ENCODE measurements at regions not wholly inside any gene's neighbourhood (a gene's known extent, or its start where the extent isn't known, plus 50 kb on each side); places are given as distances from the start of the nearest gene placed in this dataset.

DNA sequence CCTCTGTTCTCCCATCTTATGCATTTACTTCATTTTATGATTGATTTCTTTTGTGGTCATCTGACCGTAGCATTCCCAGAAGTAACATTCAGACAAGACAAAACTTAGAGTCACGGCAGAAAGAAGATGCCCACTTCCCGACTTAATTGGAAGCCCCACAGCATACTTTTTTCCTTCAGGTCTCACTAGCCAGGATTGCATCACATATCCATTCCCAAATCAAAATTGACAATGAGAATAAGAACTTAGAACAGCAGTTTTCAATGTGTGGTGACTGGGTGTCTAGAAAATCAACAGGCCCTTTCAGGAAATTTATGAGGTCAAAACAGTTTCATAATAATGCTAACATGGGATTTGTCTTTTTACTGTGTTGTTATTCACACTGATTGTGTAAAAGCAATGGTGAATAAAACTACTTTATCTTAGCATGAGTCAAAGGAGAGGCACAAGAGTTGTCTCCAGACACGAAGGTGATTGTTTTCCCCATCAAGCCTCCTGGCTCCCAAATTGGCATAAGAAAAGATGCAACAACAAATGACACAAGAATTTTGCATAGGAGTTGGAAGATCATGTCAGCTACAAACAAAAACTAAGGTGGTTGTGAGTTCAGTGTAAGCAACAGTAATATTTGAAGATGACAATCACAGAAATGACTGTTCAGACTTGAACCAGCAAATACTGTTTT, 493.9 kb downstream of the HTR7 start:
- Histone ChIP-seq H3K4me3 (no peak overlapping the region), H3K27ac (no peak overlapping the region), H3K4me1 (no peaks in the 10 kb centered on the region), H3K27me3 (no peaks in the 10 kb centered on the region), H3K36me3 (no peaks in the 10 kb centered on the region), H3K9me3 (no peaks in the 10 kb centered on the region)
- intact Hi-C loops (cut with DNase I) = no loop called here
- no peak for DNase-seq (ENCODE audit: extremely low spot score in 2 of 2)
- TF ChIP-seq, protein P1, sequence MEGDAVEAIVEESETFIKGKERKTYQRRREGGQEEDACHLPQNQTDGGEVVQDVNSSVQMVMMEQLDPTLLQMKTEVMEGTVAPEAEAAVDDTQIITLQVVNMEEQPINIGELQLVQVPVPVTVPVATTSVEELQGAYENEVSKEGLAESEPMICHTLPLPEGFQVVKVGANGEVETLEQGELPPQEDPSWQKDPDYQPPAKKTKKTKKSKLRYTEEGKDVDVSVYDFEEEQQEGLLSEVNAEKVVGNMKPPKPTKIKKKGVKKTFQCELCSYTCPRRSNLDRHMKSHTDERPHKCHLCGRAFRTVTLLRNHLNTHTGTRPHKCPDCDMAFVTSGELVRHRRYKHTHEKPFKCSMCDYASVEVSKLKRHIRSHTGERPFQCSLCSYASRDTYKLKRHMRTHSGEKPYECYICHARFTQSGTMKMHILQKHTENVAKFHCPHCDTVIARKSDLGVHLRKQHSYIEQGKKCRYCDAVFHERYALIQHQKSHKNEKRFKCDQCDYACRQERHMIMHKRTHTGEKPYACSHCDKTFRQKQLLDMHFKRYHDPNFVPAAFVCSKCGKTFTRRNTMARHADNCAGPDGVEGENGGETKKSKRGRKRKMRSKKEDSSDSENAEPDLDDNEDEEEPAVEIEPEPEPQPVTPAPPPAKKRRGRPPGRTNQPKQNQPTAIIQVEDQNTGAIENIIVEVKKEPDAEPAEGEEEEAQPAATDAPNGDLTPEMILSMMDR (IDR thresholded peaks at IDR 0.05) = no peak
- TF ChIP-seq POLR2AphosphoS5 (IDR thresholded peaks at IDR 0.05; ENCODE audit: insufficient read depth in 1 of 2, low read depth in 1 of 2) (no peak), POLR2A (IDR thresholded peaks at IDR 0.05) (no peak)

DNA sequence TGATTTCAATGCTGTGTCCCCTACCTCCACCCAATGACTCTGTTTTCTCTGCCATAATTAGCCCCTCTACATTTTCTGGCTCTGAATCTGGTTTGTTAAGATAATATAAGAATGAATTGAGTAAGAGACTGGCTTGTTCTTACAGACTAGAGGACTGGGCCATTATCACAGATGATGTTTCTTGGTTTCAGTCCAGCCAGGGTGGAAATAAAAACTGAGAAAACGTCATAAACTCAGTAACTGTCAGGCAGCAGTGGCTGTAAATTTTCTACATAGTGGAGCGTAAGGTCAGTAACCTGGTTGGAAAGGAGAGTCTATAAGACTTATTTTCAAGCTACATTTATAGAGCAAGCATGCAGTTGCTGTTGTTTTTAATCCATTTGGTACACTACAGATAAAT, 485.4 kb downstream of the HTR7 start:
- Histone ChIP-seq H3K4me1 (no peaks in the 10 kb centered on the region), H3K4me3 (no peak overlapping the region), H3K27ac (no peak overlapping the region), H3K27me3 (no peaks in the 10 kb centered on the region), H3K36me3 (no peaks in the 10 kb centered on the region), H3K9me3 (no peaks in the 10 kb centered on the region)
- no peak for DNase-seq (ENCODE audit: extremely low spot score in 2 of 2)
- TF ChIP-seq POLR2A (IDR thresholded peaks at IDR 0.05) (no peak), POLR2AphosphoS5 (IDR thresholded peaks at IDR 0.05; ENCODE audit: insufficient read depth in 1 of 2, low read depth in 1 of 2) (no peak)
- TF ChIP-seq, protein P1 (IDR thresholded peaks at IDR 0.05) = no peak
- intact Hi-C loops (cut with DNase I) = no loop called here

DNA sequence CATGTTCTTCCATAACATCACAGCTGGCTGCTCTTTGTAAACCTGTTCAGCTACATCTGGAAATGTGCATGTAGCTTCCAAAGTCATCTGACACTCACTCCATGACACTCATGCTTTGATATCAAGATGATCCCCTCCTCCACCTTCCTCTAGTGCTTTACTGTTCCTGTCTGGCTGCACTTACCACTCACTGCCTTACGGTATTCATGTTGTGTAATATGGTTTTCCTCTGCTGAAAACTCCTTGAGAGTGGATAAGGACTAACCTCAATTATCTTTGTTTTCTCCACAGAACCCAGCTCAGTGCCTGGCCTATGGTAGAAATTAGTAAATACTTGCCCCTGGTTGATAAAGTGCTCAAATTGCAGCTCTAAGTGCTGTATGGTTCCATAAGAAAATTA, 483.9 kb downstream of the HTR7 start:
- Histone ChIP-seq H3K4me3 (no peak overlapping the region), H3K27me3 (no peaks in the 10 kb centered on the region), H3K27ac (no peak overlapping the region), H3K9me3 (no peaks in the 10 kb centered on the region), H3K4me1 (no peaks in the 10 kb centered on the region), H3K36me3 (no peaks in the 10 kb centered on the region)
- TF ChIP-seq POLR2A (IDR thresholded peaks at IDR 0.05) (no peak), POLR2AphosphoS5 (IDR thresholded peaks at IDR 0.05; ENCODE audit: insufficient read depth in 1 of 2, low read depth in 1 of 2) (no peak)
- TF ChIP-seq, protein P1 (IDR thresholded peaks at IDR 0.05) = no peak
- no peak for DNase-seq (ENCODE audit: extremely low spot score in 2 of 2)
- intact Hi-C loops (cut with DNase I) = no loop called here

DNA sequence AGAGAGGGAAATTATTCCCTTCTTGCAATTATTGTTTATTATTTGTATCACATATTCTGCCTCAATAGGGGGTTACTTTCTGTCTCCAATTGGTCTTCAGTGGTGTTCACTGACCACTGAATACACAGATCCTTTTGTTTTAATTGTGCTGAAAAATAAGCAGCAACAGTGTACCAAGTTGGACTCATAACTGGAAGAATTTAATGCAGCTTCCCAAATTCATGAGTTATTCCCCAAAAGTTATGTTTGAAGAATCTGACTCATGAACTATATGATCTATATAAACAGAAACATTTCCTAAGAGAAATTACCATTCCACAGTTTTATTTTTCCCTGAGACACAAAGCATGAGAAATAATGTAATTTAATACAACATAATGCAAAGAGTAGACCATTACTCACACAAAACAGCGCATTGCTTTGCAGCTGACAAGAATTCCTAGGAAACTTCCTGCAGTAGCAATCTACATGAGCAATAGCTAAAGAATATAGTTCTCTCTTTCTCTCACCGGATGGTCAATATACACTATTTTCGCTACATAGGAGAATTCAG, 479.2 kb downstream of the HTR7 start:
- DNase-seq (ENCODE audit: extremely low spot score in 2 of 2) = no peak
- TF ChIP-seq POLR2A (IDR thresholded peaks at IDR 0.05) (no peak), POLR2AphosphoS5 (IDR thresholded peaks at IDR 0.05; ENCODE audit: insufficient read depth in 1 of 2, low read depth in 1 of 2) (no peak)
- TF ChIP-seq, protein P1 (IDR thresholded peaks at IDR 0.05) = no peak
- H3K9me3 ChIP-seq = no peaks in the 10 kb centered on the region
- H3K27me3 ChIP-seq = no peaks in the 10 kb centered on the region
- H3K27ac ChIP-seq = no peak overlapping the region
- no peaks in the 10 kb centered on the region for H3K4me1 ChIP-seq
- intact Hi-C loops (cut with DNase I) = no loop called here
- H3K4me3 ChIP-seq = no peak overlapping the region
- H3K36me3 ChIP-seq = no peaks in the 10 kb centered on the region

DNA sequence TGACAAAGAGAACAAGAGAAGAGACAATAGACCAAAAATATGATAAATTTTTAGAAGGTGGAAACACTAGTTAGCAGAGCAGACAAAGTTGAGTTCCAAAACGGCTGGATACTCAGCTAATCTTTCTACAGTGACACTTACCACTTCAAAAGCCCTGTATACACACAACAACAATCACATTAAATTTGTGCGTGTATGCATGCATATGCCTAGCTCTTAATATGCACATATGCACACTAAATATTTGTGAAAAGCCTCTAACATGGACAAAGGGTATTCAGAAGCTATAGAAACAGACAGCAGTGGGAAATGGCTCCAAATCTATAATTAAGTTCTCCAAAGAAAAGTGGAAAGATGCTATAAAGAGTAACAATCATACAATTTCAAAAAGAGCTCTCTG, 476.4 kb downstream of the HTR7 start:
- H3K27me3 ChIP-seq = no peaks in the 10 kb centered on the region
- H3K27ac ChIP-seq = no peak overlapping the region
- no peaks in the 10 kb centered on the region for H3K4me1 ChIP-seq
- H3K9me3 ChIP-seq = no peaks in the 10 kb centered on the region
- no peak for DNase-seq (ENCODE audit: extremely low spot score in 2 of 2)
- TF ChIP-seq POLR2AphosphoS5 (IDR thresholded peaks at IDR 0.05; ENCODE audit: insufficient read depth in 1 of 2, low read depth in 1 of 2) = no peak
- no peak for TF ChIP-seq POLR2A (IDR thresholded peaks at IDR 0.05)
- TF ChIP-seq, protein P1 (IDR thresholded peaks at IDR 0.05) = no peak
- no peaks in the 10 kb centered on the region for H3K36me3 ChIP-seq
- H3K4me3 ChIP-seq = no peak overlapping the region
- intact Hi-C loops (cut with DNase I) = no loop called here

Data from vagina (tissue), 2 donors.